Tibial artery (tissue), 4 donors: ENCODE measurements at regions not wholly inside any gene's neighbourhood (a gene's known extent, or its start where the extent isn't known, plus 50 kb on each side); places are given as distances from the start of the nearest gene placed in this dataset.

Experiments
- DNase-seq, 2 donors: peaks; one replicate each; pipeline ENCODE4 v3.0.0-alpha.2; 2019
- H3K27ac ChIP-seq, 2 donors: fragments of 200-600 bp; sonication (generic) in 1 of 2; 1 replicate in 1 of 2; 2 replicates in 1 of 2; pipeline ENCODE4 v1.5.1; 2018 to 2019; ENCODE audit warnings: mild to moderate bottlenecking in 1 of 2
- H3K27me3 ChIP-seq, 2 donors: fragments of 200-600 bp; sonication (generic) in 1 of 2; one replicate each; pipeline versions ENCODE4 v1.5.1 to v1.6.0; 2016 to 2019
- H3K36me3 ChIP-seq, 3 donors: fragments of 200-600 bp; sonication (generic) in 2 of 3; one replicate each; pipeline ENCODE4 v1.5.1; 2016 to 2019; ENCODE audit warnings: mild to moderate bottlenecking in 2 of 3
- H3K4me1 ChIP-seq, 4 donors: fragments of 200-600 bp; sonication (generic) in 2 of 4; 1 replicate in 3 of 4; 2 replicates in 1 of 4; pipeline ENCODE4 v1.5.1; 2016 to 2019
- H3K4me3 ChIP-seq, 2 donors: fragments of 200-600 bp; sonication (generic) in 1 of 2; 1 replicate in 1 of 2; 2 replicates in 1 of 2; pipeline ENCODE4 v1.5.1; 2018 to 2019; ENCODE audit warnings: mild to moderate bottlenecking in 2 of 2
- H3K9me3 ChIP-seq, 3 donors: fragments of 200-600 bp; sonication (generic) in 1 of 3; one replicate each; pipeline ENCODE4 v1.5.1; 2016 to 2019
- CTCF ChIP-seq, 2 experiments: fragments of 200-600 bp in 1 of 2; fragments of 450-650 bp in 1 of 2; IDR thresholded peaks; one replicate each; pipeline ENCODE4 v1.5.1; 2017 to 2019; ENCODE audit warnings: antibody characterized with exemption in 2 of 2, mild to moderate bottlenecking in 1 of 2, moderate library complexity in 1 of 2
- intact Hi-C: fragments of 100-400 bp; cut with DNase I; formaldehyde crosslinking; loops from one replicate; pipeline ENCODE4 v1.15.0; 2023; ENCODE audit warnings: low total_unique reads

DNA sequence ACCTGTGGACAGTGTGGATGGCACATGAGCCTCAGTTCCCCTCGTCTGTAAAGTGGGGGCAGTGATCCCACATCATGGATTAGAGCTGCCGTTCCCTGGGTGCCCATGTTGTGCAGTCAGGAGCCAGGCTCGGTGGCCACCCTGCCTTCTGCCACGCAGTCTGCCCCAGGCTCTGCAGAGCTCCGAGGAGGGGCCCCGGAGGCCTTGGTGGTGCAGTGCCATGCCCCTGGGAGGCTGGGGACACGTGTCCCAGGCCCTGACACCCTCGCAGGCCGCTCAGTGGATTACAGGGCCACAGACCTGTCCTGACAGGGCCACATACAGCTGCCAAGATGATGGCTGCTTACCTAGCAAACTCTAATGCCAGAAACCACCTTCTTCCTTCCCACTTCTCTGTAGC, 59.7 kb upstream of the ZNF469 start:
- H3K36me3 ChIP-seq, result no peaks in the 10 kb centered on the region

DNA sequence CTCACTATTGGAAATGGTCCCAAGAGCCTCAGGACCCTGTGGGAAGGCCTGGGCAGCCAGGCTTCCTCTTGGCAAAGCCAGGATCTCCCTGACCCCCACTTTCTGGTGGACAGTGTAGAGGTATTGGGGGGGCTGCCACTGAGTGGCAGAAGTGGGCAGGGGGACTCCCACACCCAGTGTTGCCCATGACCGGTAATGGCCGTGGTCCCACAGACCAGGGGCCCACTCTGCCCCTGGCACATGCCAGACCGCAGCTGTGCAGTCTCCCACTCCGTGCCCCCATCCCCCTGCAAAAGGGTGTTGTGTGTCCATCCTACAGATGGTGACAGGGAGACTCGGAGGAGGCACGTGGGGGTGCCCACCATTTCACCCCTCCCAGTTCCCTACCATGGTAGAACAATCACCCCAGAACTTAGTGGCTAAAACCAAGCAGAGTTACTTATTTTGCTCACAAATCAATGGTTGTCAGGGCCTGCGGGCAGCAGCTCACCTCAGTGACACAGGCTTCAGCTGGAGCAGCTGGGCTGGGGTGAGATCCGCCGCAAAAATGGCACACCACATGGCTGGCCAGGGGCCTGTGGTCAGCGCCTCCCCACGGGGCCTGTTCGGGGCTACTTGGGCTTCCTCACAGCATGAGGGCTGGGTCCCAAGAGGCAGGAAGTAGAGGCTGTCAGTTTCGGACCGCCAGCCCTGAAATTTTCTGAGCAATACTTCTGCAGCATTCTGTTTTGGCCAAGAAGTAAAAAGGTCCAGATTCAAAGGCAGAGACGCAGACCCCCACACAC, 59.0 kb upstream of the ZNF469 start:
- DNase-seq, result no peak
- TF ChIP-seq CTCF (IDR thresholded peaks at IDR 0.05), result no peak

More for the DNA sequence above, 59.7 kb upstream of the ZNF469 start:
- H3K4me1 ChIP-seq, result no peaks in the 10 kb centered on the region
- no peaks in the 10 kb centered on the region for H3K9me3 ChIP-seq
- no peak overlapping the region for H3K27ac ChIP-seq
- no peak overlapping the region for H3K4me3 ChIP-seq
- no peak for DNase-seq
- H3K27me3 ChIP-seq, result no peaks in the 10 kb centered on the region
- intact Hi-C loops, result no loop called here
- no peak for TF ChIP-seq CTCF (IDR thresholded peaks at IDR 0.05)

DNA sequence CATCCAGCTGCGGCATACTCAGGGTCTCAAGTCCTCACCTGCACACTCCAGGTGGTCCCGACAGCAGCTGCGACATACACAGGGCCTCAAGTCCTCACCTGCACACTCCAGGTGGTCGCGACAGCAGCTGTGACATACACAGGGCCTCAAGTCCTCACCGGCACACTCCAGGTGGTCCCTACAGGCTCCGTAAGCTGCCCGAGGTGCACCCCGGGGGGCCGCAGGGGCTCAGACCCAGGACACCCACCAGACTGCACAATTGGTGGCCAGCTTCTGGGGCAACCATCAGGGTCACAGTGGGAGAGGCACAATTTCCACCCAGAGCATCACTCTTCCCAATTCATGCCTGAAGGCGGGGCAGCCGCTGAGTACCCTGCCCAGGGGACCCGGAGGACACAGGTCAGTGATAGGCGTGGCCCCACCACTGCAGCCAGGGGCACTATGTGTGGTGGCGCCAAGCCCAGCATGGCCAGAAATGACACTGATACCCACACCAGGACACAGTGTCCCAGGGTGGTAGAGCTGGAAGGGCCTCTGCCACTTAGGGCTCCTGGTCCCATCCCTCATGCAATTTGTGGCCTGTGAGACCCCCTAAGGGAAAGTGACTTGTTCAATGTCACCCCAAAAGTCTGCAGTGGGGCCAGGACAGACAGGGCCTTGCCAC, 57.5 kb upstream of the ZNF469 start:
- Histone ChIP-seq H3K27ac (no peak overlapping the region), H3K36me3 (no peaks in the 10 kb centered on the region), H3K4me1 (no peaks in the 10 kb centered on the region), H3K9me3 (no peaks in the 10 kb centered on the region), H3K27me3 (no peaks in the 10 kb centered on the region), H3K4me3 (no peak overlapping the region)
- DNase-seq, result no peak
- intact Hi-C loops, result no loop called here
- no peak for TF ChIP-seq CTCF (IDR thresholded peaks at IDR 0.05)

More for the DNA sequence above, 59.0 kb upstream of the ZNF469 start:
- H3K27ac ChIP-seq, result no peak overlapping the region
- H3K9me3 ChIP-seq, result no peaks in the 10 kb centered on the region
- intact Hi-C loops, result no loop called here
- H3K27me3 ChIP-seq, result no peaks in the 10 kb centered on the region
- no peaks in the 10 kb centered on the region for H3K36me3 ChIP-seq
- H3K4me1 ChIP-seq, result no peaks in the 10 kb centered on the region
- no peak overlapping the region for H3K4me3 ChIP-seq

GRCh38 chr16:88325976-88326375, 56.8 kb upstream of the ZNF469 start:
- H3K27ac ChIP-seq, result no peak overlapping the region
- H3K4me3 ChIP-seq, result no peak overlapping the region
- no peaks in the 10 kb centered on the region for H3K27me3 ChIP-seq
- H3K4me1 ChIP-seq, result no peaks in the 10 kb centered on the region
- DNase-seq, result no peak
- H3K36me3 ChIP-seq, result no peaks in the 10 kb centered on the region
- no peak for TF ChIP-seq CTCF (IDR thresholded peaks at IDR 0.05)
- H3K9me3 ChIP-seq, result no peaks in the 10 kb centered on the region
- intact Hi-C loops, result no loop called here

DNA sequence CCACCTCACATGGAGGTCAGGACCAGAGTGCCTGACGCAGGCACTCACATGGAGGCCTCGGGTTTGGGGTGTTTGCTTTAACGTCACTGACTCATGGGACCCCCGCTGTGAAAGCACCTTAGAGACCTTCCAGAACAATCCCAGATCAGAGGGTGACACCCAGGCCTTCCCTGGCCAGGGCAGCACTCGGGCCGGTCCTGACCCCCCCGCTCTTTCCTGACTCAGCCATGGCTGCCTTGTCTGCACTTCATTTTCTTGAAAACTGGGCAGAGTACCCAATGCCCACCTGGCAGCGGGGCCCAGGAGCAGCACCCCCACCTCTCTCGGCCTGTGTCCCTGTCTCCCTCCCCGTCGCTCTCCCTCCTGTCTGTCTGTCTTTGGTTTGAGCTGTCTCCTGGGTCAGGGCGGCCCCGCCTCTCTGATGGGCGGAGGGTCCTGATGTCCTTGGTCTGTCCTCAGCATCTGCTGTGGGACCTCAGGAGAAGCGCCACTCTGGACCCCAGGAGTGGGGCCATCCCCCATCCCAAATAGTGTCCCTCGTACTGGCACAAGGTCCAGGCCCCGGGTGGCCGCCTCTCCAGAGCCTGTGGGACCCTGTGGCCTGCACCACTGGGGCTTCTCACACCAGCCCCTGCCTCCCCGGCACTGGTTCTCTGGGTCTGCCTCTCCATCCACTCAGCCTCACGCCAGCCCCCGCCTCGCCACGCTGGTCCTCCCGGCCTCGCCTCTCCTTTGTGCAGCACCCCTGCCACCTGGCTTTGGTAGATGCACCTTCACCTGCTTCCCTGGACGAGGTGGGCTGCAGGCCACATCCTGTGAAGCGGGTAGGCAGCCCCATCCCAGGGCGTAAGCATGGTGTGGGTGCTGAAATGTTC, 55.9 kb upstream of the ZNF469 start:
- Histone ChIP-seq H3K27ac (no peak overlapping the region), H3K9me3 (no peaks in the 10 kb centered on the region), H3K4me3 (no peak overlapping the region), H3K27me3 (no peaks in the 10 kb centered on the region), H3K4me1 (peaks cover 0 to 2% (median 2%) of the 10 kb centered on the region in 4 donors), H3K36me3 (no peaks in the 10 kb centered on the region)
- TF ChIP-seq CTCF (IDR thresholded peaks at IDR 0.05), result no peak
- DNase-seq, result no peak
- intact Hi-C loops, result no loop called here
